NT2/D1 (cell line): ENCODE measurements at regions not wholly inside any gene's neighbourhood (a gene's known extent, or its start where the extent isn't known, plus 50 kb on each side); places are given as distances from the start of the nearest gene placed in this dataset.

ENCODE experiments used
- DNase-seq: peaks from one replicate; pipeline ENCODE4 v3.0.0-alpha.2; 2011; ENCODE audit warnings: low read depth, low spot score
- H3K27me3 ChIP-seq: 2 replicates; pipeline ENCODE4 v1.6.0; 2011; ENCODE audit warnings: mild to moderate bottlenecking; ENCODE audit not compliant: insufficient read length, insufficient read depth
- H3K36me3 ChIP-seq: 2 replicates; pipeline ENCODE4 v1.6.1; 2011; ENCODE audit warnings: mild to moderate bottlenecking, low read length, mixed read lengths; ENCODE audit not compliant: insufficient read depth, insufficient read length
- H3K4me1 ChIP-seq: 2 replicates; pipeline ENCODE4 v1.5.1; 2011; ENCODE audit not compliant: insufficient read depth, insufficient read length
- H3K4me3 ChIP-seq: 2 replicates; pipeline ENCODE4 v1.5.1; 2011; ENCODE audit warnings: low read depth; ENCODE audit not compliant: insufficient read length
- H3K9ac ChIP-seq: 2 replicates; pipeline ENCODE4 v1.6.0; 2011; ENCODE audit warnings: low read depth; ENCODE audit not compliant: insufficient read length
- H3K9me3 ChIP-seq: 2 replicates; pipeline ENCODE4 v1.5.1; 2011; ENCODE audit warnings: mild to moderate bottlenecking, low read length; ENCODE audit not compliant: insufficient read depth
- SUZ12 ChIP-seq: IDR thresholded peaks from 2 replicates; pipeline ENCODE4 v1.6.1; 2011; ENCODE audit not compliant: insufficient read length, insufficient read depth; ENCODE audit errors: extremely low read depth
- YY1 ChIP-seq: IDR thresholded peaks from 2 replicates; pipeline ENCODE4 v1.6.1; 2011; ENCODE audit not compliant: insufficient read length, insufficient read depth
- ZNF274 ChIP-seq: IDR thresholded peaks from 2 replicates; pipeline ENCODE4 v1.6.1; 2011; ENCODE audit warnings: mild to moderate bottlenecking, low read depth, low read length

GRCh38 chr2:56537756-56538155, 354.0 kb downstream of the CCDC85A start:
- Histone ChIP-seq H3K4me1 (no peaks in the 10 kb centered on the region), H3K9me3 (no peaks in the 10 kb centered on the region), H3K4me3 (no peak overlapping the region), H3K27me3 (no peaks in the 10 kb centered on the region), H3K9ac (no peak overlapping the region), H3K36me3 (no peaks in the 10 kb centered on the region)
- DNase-seq = no peak
- TF ChIP-seq SUZ12 (no peak), ZNF274 (no peak), YY1 (no peak)

DNA sequence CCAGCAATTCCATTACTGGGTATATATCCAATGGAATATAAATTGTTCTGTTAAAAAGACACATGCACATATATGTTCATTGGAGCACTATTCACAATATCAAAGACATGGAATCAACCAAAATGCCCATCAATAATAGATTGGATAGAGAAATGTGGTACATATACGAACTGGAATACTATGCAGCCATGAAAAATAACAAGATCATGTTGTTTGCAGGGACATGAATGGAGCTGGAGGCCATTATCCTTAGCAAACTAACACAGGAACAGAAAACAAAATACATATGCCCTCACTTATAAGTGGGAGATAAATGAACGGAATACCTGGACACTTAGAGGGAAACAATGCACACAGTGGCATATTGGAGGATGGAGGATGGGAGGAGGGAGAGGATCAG, 355.8 kb downstream of the CCDC85A start:
- TF ChIP-seq YY1 (no peak), ZNF274 (no peak), SUZ12 (no peak)
- H3K9me3 ChIP-seq = no peaks in the 10 kb centered on the region

DNA sequence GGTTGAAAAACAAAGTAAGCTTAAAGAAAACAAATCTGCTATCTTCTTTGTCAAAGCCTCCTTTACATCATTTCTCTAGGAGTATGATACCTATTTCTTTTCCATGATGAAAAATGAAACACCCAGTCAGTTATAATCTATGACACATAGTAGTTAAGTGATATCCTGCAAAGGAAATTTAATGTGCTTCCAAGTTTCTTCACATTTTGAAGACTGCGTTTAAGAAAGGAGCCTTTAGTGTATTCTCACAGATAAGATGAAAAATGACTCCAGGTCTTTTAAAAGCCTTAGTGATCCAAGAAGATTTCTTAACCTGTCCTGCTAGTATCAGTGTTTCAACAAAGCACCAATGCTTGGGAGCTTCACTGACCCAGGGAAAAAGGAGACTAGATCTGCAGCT, 356.7 kb downstream of the CCDC85A start:
- Histone ChIP-seq H3K9me3 (no peaks in the 10 kb centered on the region), H3K4me1 (no peaks in the 10 kb centered on the region), H3K27me3 (no peaks in the 10 kb centered on the region), H3K9ac (no peak overlapping the region), H3K4me3 (no peak overlapping the region), H3K36me3 (no peaks in the 10 kb centered on the region)
- no peak for TF ChIP-seq ZNF274
- TF ChIP-seq YY1 = no peak
- TF ChIP-seq SUZ12 = no peak
- DNase-seq = no peak

More for the DNA sequence above, 355.8 kb downstream of the CCDC85A start:
- Histone ChIP-seq H3K27me3 (no peaks in the 10 kb centered on the region), H3K4me3 (no peak overlapping the region), H3K4me1 (no peaks in the 10 kb centered on the region), H3K36me3 (no peaks in the 10 kb centered on the region), H3K9ac (no peak overlapping the region)
- DNase-seq = no peak

DNA sequence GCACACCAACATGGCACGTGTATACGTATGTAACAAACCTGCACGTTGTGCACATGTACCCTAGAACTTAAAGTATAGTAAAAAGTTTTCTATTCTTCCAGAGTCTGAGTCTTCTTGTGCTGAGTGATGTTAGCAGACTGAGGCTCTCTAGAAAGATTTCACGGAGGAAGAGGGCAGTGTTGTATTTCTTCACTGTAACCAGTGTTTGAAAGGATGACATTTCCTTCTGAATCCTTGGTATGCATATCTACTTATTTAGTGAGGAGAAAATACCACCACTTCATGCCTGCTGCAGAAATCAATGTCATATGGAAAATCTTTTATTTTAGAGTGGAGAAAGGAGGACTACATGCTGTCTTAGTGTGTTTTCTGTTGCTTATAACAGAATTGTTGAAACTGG, 357.1 kb downstream of the CCDC85A start:
- Histone ChIP-seq H3K36me3 (no peaks in the 10 kb centered on the region), H3K4me3 (no peak overlapping the region), H3K27me3 (no peaks in the 10 kb centered on the region), H3K9me3 (no peaks in the 10 kb centered on the region), H3K4me1 (no peaks in the 10 kb centered on the region), H3K9ac (no peak overlapping the region)
- TF ChIP-seq YY1 (no peak), ZNF274 (no peak), SUZ12 (no peak)
- DNase-seq = no peak

DNA sequence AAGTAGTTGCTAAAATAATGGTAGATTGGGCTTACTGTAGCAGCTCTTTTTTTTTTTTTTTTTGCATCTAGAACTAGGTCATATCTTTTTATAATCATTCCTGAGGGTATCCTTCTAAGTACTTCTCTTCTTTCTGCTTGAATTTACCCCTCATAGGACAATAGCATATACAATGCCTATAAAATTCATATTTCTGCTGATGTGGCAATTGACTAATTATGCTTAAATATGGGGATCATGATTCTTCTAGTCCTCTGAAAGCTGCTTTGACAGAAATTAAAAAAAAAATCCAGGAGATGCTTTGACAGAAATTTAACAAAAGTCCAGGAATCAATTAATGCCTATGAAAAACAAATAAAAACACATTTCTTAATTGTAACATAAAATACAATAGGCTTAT, 358.4 kb downstream of the CCDC85A start:
- no peaks in the 10 kb centered on the region for H3K4me1 ChIP-seq
- no peak overlapping the region for H3K4me3 ChIP-seq
- H3K27me3 ChIP-seq = no peaks in the 10 kb centered on the region
- H3K9ac ChIP-seq = no peak overlapping the region
- no peaks in the 10 kb centered on the region for H3K9me3 ChIP-seq
- no peaks in the 10 kb centered on the region for H3K36me3 ChIP-seq
- TF ChIP-seq ZNF274 = no peak
- TF ChIP-seq YY1 = no peak
- TF ChIP-seq SUZ12 = no peak
- no peak for DNase-seq

GRCh38 chr2:56565143-56565542, 381.4 kb downstream of the CCDC85A start:
- DNase-seq = no peak
- Histone ChIP-seq H3K27me3 (no peaks in the 10 kb centered on the region), H3K9me3 (no peaks in the 10 kb centered on the region), H3K4me3 (no peak overlapping the region), H3K36me3 (no peaks in the 10 kb centered on the region), H3K4me1 (no peaks in the 10 kb centered on the region), H3K9ac (no peak overlapping the region)
- TF ChIP-seq SUZ12 (no peak), ZNF274 (no peak), YY1 (no peak)

GRCh38 chr2:56571074-56571473, 387.3 kb downstream of the CCDC85A start:
- no peak overlapping the region for H3K9ac ChIP-seq
- H3K36me3 ChIP-seq = no peaks in the 10 kb centered on the region
- TF ChIP-seq ZNF274 (no peak), SUZ12 (no peak), YY1 (no peak)
- H3K4me1 ChIP-seq = no peaks in the 10 kb centered on the region
- no peak for DNase-seq
- no peaks in the 10 kb centered on the region for H3K9me3 ChIP-seq
- H3K4me3 ChIP-seq = no peak overlapping the region
- H3K27me3 ChIP-seq = no peaks in the 10 kb centered on the region

- H3K9ac ChIP-seq = no peak overlapping the region
- DNase-seq = no peak
- no peaks in the 10 kb centered on the region for H3K4me1 ChIP-seq
- no peaks in the 10 kb centered on the region for H3K9me3 ChIP-seq
- no peak for TF ChIP-seq SUZ12
- TF ChIP-seq YY1 = no peak
- no peak for TF ChIP-seq ZNF274
- no peaks in the 10 kb centered on the region for H3K27me3 ChIP-seq
- H3K36me3 ChIP-seq = no peaks in the 10 kb centered on the region
- H3K4me3 ChIP-seq = no peak overlapping the region
Measured at GRCh38 chr2:56576001-56576400, 392.2 kb downstream of the CCDC85A start.
